ENCODE measurements at regions not wholly inside any gene's neighbourhood (a gene's known extent, or its start where the extent isn't known, plus 50 kb on each side); places are given as distances from the start of the nearest gene placed in this dataset.

- no peak for TF ChIP-seq EZH2phosphoT487 (IDR thresholded peaks at IDR 0.05; ENCODE audit: low read depth, severe bottlenecking, unreplicated experiment)
- TF ChIP-seq CTCF (IDR thresholded peaks at IDR 0.05; ENCODE audit: poor library complexity): no peak
- TF ChIP-seq EZH2 (IDR thresholded peaks at IDR 0.05; ENCODE audit: borderline replicate concordance): no peak
These were observed 133.3 kb downstream of the RAMP3 start for GRCh38 chr7:45290880-45291279.

Data from hepatocyte (in vitro differentiated cells).